Esophagus squamous epithelium (tissue), 5 donors: ENCODE measurements at regions not wholly inside any gene's neighbourhood (a gene's known extent, or its start where the extent isn't known, plus 50 kb on each side); places are given as distances from the start of the nearest gene placed in this dataset.

Experiments used
- DNase-seq: peaks from one replicate; lab custom pipeline; 2025; lab: John Stamatoyannopoulos, UW
- H3K27ac ChIP-seq, 4 donors: fragments of 200-600 bp; sonication (generic); one replicate each; pipeline ENCODE4 v1.5.1; 2016 to 2019; ENCODE audit warnings: mild to moderate bottlenecking in 1 of 4
- H3K27me3 ChIP-seq, 4 donors: fragments of 200-600 bp; sonication (generic); 1 replicate in 3 of 4; 2 replicates in 1 of 4; pipeline versions ENCODE4 v1.5.1 to v1.6.0; 2017 to 2021; ENCODE audit warnings: antibody characterized with exemption in 1 of 4
- H3K36me3 ChIP-seq, 3 donors: fragments of 200-600 bp; sonication (generic); one replicate each; pipeline ENCODE4 v1.5.1; 2016 to 2019
- H3K4me1 ChIP-seq, 3 donors: fragments of 200-600 bp; sonication (generic); one replicate each; pipeline ENCODE4 v1.5.1; 2017 to 2019
- H3K4me3 ChIP-seq, 4 donors: fragments of 200-600 bp; sonication (generic); 1 replicate in 3 of 4; 2 replicates in 1 of 4; pipeline ENCODE4 v1.5.1; 2016 to 2019; ENCODE audit warnings: mild to moderate bottlenecking in 2 of 4, moderate library complexity in 1 of 4
- H3K9me3 ChIP-seq, 3 donors: fragments of 200-600 bp; sonication (generic); one replicate each; pipeline ENCODE4 v1.5.1; 2016 to 2019
- CTCF ChIP-seq, 6 experiments: fragments of 450-650 bp in 4 of 6; fragments of 200-600 bp in 2 of 6; sonication (generic) in 2 of 6; IDR thresholded peaks; one replicate each; pipeline ENCODE4 v1.5.1; 2016 to 2019; ENCODE audit warnings: antibody characterized with exemption in 6 of 6, mild to moderate bottlenecking in 4 of 6, moderate library complexity in 4 of 6
- POLR2A ChIP-seq, 4 donors: fragments of 450-650 bp; IDR thresholded peaks; one replicate each; pipeline ENCODE4 v1.6.1; 2017; ENCODE audit warnings: antibody characterized with exemption in 4 of 4, mild to moderate bottlenecking in 4 of 4, moderate library complexity in 3 of 4
- WGBS, 2 donors: methylation state at CpG; one replicate each; pipeline ENCODE4 v1.1.5; 2018; 5-methylcytosine and 5-hydroxymethylcytosine counted together
- intact Hi-C: fragments of 100-400 bp; cut with DNase I; formaldehyde crosslinking; loops from one replicate; pipeline ENCODE4 v1.15.0; 2022
- donor health status: DM: yes; HTN: yes; CAD: no.

DNA sequence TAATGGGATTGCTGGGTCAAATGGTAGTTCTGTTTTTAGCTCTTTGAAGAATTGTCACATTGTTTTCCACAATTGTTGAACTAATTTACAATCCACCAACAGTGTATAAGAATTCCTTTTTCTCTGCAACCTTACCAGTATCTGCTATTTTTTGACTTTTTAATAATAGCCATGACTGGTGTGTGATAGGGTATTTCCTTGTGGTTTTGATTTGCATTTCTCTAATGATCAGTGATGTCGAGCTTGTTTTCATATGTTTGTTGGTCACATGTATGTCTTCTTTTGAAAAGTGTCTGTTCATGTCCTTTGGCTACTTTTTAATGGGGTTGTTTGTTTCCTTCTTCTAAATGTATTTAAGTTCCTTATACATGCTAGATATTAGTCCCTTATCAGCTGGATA is 322.3 kb downstream of the CDH2 start:
- Histone ChIP-seq H3K36me3 (no peaks in the 10 kb centered on the region), H3K4me1 (peaks cover 0 to 3% (median 3%) of the 10 kb centered on the region in 3 donors), H3K27ac (no peak overlapping the region), H3K9me3 (no peaks in the 10 kb centered on the region), H3K27me3 (no peaks in the 10 kb centered on the region), H3K4me3 (no peak overlapping the region)
- intact Hi-C loops = no loop called here
- WGBS, 2 donors = 75 to 89% methylated on average over 1 of the region's 1 CpG
- DNase-seq = no peak
- no peak for TF ChIP-seq POLR2A (IDR thresholded peaks at IDR 0.05)
- TF ChIP-seq CTCF (IDR thresholded peaks at IDR 0.05) = no peak

DNA sequence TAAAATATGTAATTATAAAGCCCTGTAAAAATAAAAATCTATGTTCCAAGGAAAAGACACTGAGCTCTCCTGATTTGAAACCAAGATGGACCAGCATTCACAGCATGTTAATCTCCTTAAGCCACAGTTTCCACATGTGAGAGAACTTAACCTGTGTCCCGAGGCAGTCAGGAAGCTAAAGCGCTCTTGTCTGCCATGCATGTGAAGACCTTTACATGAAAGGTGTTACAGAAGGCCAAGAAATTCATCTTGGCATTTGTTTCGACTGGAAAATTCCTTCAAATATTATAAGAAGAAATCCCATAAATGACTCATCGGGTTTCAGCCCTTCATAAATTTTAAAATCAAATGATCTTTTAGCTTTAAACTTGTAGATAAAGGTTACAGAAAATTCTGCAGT is 328.6 kb downstream of the CDH2 start:
- TF ChIP-seq CTCF (IDR thresholded peaks at IDR 0.05) = no peak
- no peak for TF ChIP-seq POLR2A (IDR thresholded peaks at IDR 0.05)
- whole genome bisulfite sequencing, 2 donors = 29 to 48% methylated on average over 4 of the region's 4 CpGs
- intact Hi-C loops = no loop called here

GRCh38 chr18:27847412-27847811 is 329.5 kb downstream of the CDH2 start:
- H3K4me1 ChIP-seq = no peaks in the 10 kb centered on the region
- no peaks in the 10 kb centered on the region for H3K9me3 ChIP-seq
- no peak for TF ChIP-seq CTCF (IDR thresholded peaks at IDR 0.05)
- TF ChIP-seq POLR2A (IDR thresholded peaks at IDR 0.05) = no peak
- DNase-seq = no peak
- 49 to 64% methylated on average over 4 of the region's 4 CpGs for WGBS, 2 donors
- H3K4me3 ChIP-seq = no peak overlapping the region
- intact Hi-C loops = no loop called here
- H3K27me3 ChIP-seq = no peaks in the 10 kb centered on the region
- no peaks in the 10 kb centered on the region for H3K36me3 ChIP-seq
- no peak overlapping the region for H3K27ac ChIP-seq

More for the DNA sequence above, 328.6 kb downstream of the CDH2 start:
- no peaks in the 10 kb centered on the region for H3K9me3 ChIP-seq
- no peak overlapping the region for H3K27ac ChIP-seq
- H3K4me1 ChIP-seq = no peaks in the 10 kb centered on the region
- no peaks in the 10 kb centered on the region for H3K36me3 ChIP-seq
- DNase-seq = no peak
- no peaks in the 10 kb centered on the region for H3K27me3 ChIP-seq
- no peak overlapping the region for H3K4me3 ChIP-seq

DNA sequence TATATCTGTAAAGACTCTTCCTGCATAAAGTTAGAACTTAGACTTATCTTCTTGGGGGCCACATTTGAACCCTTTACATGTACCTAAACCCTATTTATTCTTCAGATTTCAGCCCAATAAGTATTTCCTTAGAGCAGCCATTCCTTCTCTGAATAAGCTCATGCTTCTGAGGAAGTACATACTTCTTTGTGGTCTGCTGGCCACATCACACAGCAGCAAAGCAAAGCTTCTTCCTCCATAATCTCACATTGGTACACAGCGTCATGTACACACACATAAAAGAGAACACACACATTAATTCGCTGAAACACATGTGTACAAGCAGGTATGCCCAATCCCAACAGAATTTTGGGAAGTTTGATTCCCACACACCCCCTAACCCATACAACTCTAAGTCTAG is 331.0 kb downstream of the CDH2 start:
- intact Hi-C loops = no loop called here
- WGBS, 2 donors = 72 to 75% methylated on average over 2 of the region's 2 CpGs
- Histone ChIP-seq H3K27ac (no peak overlapping the region), H3K4me1 (no peaks in the 10 kb centered on the region), H3K36me3 (no peaks in the 10 kb centered on the region), H3K4me3 (no peak overlapping the region), H3K9me3 (no peaks in the 10 kb centered on the region), H3K27me3 (no peaks in the 10 kb centered on the region)
- no peak for TF ChIP-seq CTCF (IDR thresholded peaks at IDR 0.05)
- no peak for TF ChIP-seq POLR2A (IDR thresholded peaks at IDR 0.05)
- DNase-seq = no peak

- 22 to 31% methylated on average over 2 of the region's 3 CpGs for WGBS, 2 donors
- TF ChIP-seq CTCF (IDR thresholded peaks at IDR 0.05) (no peak), POLR2A (IDR thresholded peaks at IDR 0.05) (no peak)
- Histone ChIP-seq H3K4me3 (no peak overlapping the region), H3K27me3 (no peaks in the 10 kb centered on the region), H3K27ac (no peak overlapping the region), H3K9me3 (no peaks in the 10 kb centered on the region), H3K4me1 (no peaks in the 10 kb centered on the region), H3K36me3 (no peaks in the 10 kb centered on the region)
- intact Hi-C loops = no loop called here
- DNase-seq = no peak
Measured at GRCh38 chr18:27843783-27844777, 332.9 kb downstream of the CDH2 start.
